Posterior cingulate gyrus (tissue), 11 donors: ENCODE measurements at regions not wholly inside any gene's neighbourhood (a gene's known extent, or its start where the extent isn't known, plus 50 kb on each side); places are given as distances from the start of the nearest gene placed in this dataset.

ENCODE experiments used
- DNase-seq, 10 donors: peaks; one replicate each; pipeline versions ENCODE4 v3.0.0 to v3.0.0-alpha.2; 2020 to 2021; ENCODE audit warnings: mixed read lengths in 3 of 10
- intact Hi-C: fragments of 100-400 bp; cut with DNase I; formaldehyde crosslinking; loops from one replicate; pipeline ENCODE4 v1.15.1; 2023

- intact Hi-C loops: no loop called here
- no peak for DNase-seq
Observed at GRCh38 chr6:40946738-40947301, 92.2 kb downstream of the UNC5CL start.

DNA sequence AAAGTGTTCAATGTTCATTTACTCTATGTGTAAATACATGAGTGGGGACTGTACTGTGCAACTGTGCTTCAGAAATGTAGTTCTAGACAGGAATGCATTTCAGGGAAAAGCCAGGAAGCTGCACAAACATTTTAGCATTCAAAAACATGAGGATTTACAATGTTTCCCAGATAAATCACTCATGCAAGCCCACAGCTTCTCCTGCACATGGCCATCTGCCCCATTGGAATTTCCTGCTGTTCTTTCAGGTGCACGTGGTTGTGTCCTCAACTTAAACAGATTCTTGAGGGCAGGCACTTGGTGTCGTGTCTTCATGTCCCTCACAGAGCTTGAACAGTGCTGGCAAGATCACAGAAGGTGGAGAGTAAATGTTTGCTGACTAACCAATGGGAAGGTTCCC lies 101.5 kb downstream of the UNC5CL start:
- no peak for DNase-seq
- intact Hi-C loops: no loop called here

DNA sequence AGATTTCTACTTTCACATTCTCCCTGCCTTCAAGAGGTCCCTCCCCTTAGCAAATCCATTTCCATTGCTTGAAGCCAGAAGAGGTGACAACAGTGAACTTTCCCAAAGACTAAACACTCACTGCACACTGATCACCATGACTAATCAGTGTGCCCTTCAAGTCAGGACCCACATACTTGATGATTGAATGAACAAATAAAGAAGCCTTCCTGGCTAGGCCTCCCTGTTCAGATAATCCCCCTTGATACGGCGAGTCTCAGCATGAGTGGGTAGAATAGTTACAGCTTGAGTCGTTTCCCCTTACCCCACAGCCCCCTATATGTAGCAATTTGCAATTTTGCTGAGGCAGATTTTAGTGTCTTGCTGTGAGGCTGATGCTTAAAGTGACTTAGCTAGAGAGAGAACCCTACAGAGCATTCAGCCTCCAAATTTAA lies 102.2 kb downstream of the UNC5CL start:
- intact Hi-C loops: no loop called here

DNA sequence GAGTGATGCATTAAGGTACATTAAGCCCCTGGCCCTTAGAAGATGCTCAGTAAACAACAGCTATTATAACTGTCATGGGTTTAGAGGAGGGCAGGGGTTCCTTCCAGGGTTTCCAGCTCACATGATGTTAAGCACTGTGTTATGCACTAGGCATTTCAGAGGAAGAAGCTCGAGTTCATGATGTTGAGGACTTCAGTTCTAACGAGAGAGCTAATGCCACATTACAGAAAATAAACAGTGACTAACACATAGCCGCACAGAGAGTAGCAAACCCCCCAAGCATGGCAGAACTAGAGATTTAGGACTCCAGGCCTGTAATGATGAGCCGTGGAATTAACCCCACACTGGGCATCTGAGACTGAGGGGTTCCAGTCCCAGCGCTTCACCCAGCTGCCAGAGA lies 105.2 kb downstream of the UNC5CL start:
- intact Hi-C loops: no loop called here

More for the DNA sequence above, 102.2 kb downstream of the UNC5CL start:
- DNase-seq: no peak

GRCh38 chr6:40932953-40933352 lies 106.1 kb downstream of the UNC5CL start:
- no peak for DNase-seq
- intact Hi-C loops: no loop called here

More for the DNA sequence above, 105.2 kb downstream of the UNC5CL start:
- DNase-seq: no peak

- DNase-seq: no peak
- intact Hi-C loops: no loop called here
Observed at GRCh38 chr6:40932366-40932765, 106.7 kb downstream of the UNC5CL start.

GRCh38 chr6:40931931-40932330 lies 107.1 kb downstream of the UNC5CL start:
- no peak for DNase-seq
- intact Hi-C loops: no loop called here

- DNase-seq: no peak
- intact Hi-C loops: no loop called here
Observed at GRCh38 chr6:40930555-40930954, 108.5 kb downstream of the UNC5CL start.

DNA sequence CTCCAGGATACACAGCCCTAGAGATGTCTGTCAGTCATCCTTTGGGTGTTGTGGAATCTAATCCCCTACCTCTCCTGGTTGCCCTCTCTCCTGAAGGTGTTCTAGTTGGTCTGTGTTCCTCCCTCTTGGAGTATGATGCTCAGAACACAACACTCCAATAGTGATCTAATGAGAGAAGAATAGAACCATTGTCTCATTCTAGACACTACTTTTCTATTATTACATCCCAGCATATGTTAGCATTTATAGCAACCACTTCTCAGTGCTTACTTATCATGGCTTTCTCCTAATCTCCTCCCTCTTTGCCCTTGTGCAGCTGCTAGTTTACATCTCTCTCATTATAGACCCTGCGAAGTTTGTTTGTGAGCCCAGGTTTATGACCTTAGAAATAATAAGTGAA lies 109.0 kb downstream of the UNC5CL start:
- no peak for DNase-seq
- intact Hi-C loops: no loop called here

GRCh38 chr6:40929176-40929575 lies 109.8 kb downstream of the UNC5CL start:
- intact Hi-C loops: no loop called here
- DNase-seq: no peak

GRCh38 chr6:40928763-40929162 lies 110.3 kb downstream of the UNC5CL start:
- intact Hi-C loops: no loop called here
- no peak for DNase-seq

- intact Hi-C loops: no loop called here
- DNase-seq: no peak
Observed at GRCh38 chr6:40928307-40928706, 110.7 kb downstream of the UNC5CL start.

DNA sequence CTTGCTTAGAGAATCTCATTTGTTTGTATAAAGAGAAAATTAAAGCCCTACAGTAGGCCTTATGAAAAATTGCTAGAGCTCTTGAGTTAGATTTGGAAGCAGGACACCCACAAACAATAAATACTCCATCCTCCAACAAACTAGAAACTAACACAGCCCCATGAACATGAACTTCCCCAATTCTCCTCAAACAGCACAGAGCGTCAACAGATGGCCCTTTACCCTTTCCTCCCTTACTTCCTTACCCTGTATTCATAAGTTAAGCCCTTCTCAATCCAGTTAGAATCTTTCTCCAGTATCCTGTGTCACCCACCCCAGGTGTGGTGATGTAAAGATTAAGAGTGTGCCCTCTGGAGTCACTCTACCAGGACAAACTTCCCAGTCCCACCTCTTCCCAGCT lies 113.7 kb downstream of the UNC5CL start:
- intact Hi-C loops: no loop called here
- no peak for DNase-seq

- intact Hi-C loops: no loop called here
Observed at GRCh38 chr6:40924839-40925238, 114.2 kb downstream of the UNC5CL start.

GRCh38 chr6:40923880-40924279 lies 115.1 kb downstream of the UNC5CL start:
- intact Hi-C loops: no loop called here
- no peak for DNase-seq

More at GRCh38 chr6:40924839-40925238, 114.2 kb downstream of the UNC5CL start:
- DNase-seq: no peak

DNA sequence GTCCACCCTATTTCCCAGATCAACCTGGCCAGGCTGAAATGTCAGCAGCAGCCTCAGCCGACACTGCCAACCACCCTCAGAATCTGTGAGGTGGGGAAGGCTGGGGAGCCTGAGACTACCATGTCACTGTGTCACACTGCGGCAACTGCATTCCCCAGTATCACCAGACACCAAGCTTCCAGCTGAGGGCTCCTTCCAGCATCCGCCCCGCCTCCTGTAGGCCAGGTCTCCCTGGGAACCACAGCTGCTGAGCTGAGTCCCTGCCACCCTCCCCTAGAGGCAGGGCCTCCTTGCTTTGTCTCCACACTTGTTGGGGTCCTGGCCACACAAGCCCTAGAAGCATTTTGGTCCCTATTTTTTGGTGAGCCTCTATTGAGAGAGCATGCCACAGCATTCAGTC lies 115.7 kb downstream of the UNC5CL start:
- intact Hi-C loops: no loop called here
- DNase-seq: no peak

GRCh38 chr6:40922281-40922680 lies 116.7 kb downstream of the UNC5CL start:
- intact Hi-C loops: no loop called here
- no peak for DNase-seq

DNA sequence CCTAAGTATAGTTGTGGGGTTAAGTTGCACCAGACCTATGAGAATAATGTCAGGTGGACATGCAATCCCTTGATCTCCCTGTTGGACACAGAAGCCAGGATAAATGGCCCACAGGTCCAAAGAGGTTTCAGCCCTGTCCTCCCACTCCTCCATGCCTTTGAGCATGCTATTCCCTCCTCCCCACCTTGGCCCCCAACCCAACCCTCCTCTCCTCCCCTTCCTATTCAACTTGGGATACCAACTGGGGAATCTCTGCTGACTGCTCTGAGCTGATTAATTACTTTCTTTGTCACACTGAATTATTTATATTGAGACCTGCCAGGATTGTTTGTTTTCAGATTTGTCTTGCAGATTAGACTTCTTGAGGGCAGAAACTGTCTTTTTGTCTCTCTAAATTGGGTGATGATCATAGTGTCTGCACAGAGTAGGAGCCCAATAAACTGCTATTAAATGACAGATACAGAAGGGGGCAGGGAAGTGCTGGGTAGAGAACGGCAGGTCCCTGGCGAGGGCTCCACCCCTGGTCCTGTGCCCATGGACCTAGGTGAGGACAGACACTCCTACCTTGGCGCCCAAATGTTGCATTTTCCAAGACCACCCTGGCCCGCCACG lies 120.9 kb downstream of the UNC5CL start:
- intact Hi-C loops: no loop called here
- no peak for DNase-seq

- intact Hi-C loops: no loop called here
- no peak for DNase-seq
Observed at GRCh38 chr6:40917603-40918002, 121.4 kb downstream of the UNC5CL start.

GRCh38 chr6:40916845-40917244 lies 122.2 kb downstream of the UNC5CL start:
- intact Hi-C loops: no loop called here
- DNase-seq: no peak

- intact Hi-C loops: no loop called here
- DNase-seq: no peak
Observed at GRCh38 chr6:40915165-40915564, 123.9 kb downstream of the UNC5CL start.

DNA sequence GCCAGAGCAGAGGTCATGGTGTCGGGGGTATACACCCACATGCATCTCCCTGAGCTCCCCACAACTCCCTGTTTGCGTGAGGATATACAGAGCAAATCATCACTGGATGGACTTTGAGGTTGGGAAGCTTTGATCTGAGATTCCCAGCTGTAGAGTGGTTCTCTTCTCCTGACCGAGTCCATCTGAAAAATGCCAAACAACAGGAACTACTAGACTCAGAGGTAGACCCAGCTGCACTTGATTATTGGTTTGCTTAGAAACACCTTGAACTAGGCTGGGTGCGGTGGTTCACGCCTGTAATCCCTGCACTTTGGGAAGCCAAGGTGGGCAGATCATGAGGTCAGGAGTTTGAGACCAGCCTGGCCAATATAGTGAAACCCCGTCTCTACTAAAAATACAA lies 125.0 kb downstream of the UNC5CL start:
- intact Hi-C loops: no loop called here
- no peak for DNase-seq
